Trophoblast cell (in vitro differentiated cells and primary cell): ENCODE measurements at regions not wholly inside any gene's neighbourhood (a gene's known extent, or its start where the extent isn't known, plus 50 kb on each side); places are given as distances from the start of the nearest gene placed in this dataset.

Experiments used
- DNase-seq, 2 donors: peaks; one replicate each; pipeline ENCODE4 v3.0.0-alpha.2; 2016
- H2AFZ ChIP-seq: 2 replicates; pipeline ENCODE4 v1.6.1; 2013; ENCODE audit warnings: low read length, moderate library complexity, mild to moderate bottlenecking; ENCODE audit not compliant: insufficient read depth, poor library complexity
- H2AK5ac ChIP-seq: 2 replicates; pipeline ENCODE4 v1.6.1; 2013; ENCODE audit warnings: mild to moderate bottlenecking, low read length
- H2BK120ac ChIP-seq: 2 replicates; pipeline ENCODE4 v1.6.1; 2013; ENCODE audit warnings: low read length, mild to moderate bottlenecking, moderate library complexity; ENCODE audit not compliant: insufficient read depth, poor library complexity
- H2BK12ac ChIP-seq: 2 replicates; pipeline ENCODE4 v1.6.1; 2013; ENCODE audit warnings: mild to moderate bottlenecking, low read length, moderate library complexity
- H2BK5ac ChIP-seq: 2 replicates; pipeline ENCODE4 v1.6.1; 2013; ENCODE audit warnings: low read length, low read depth, moderate library complexity, mild to moderate bottlenecking; ENCODE audit not compliant: poor library complexity
- H3K14ac ChIP-seq: 2 replicates; pipeline ENCODE4 v1.6.1; 2013; ENCODE audit warnings: mild to moderate bottlenecking, low read length
- H3K18ac ChIP-seq: 2 replicates; pipeline ENCODE4 v1.6.1; 2013; ENCODE audit warnings: mild to moderate bottlenecking, low read length
- H3K23ac ChIP-seq: 2 replicates; pipeline ENCODE4 v1.6.1; 2013; ENCODE audit warnings: low read length
- H3K27ac ChIP-seq: 2 replicates; pipeline ENCODE4 v1.5.1; 2013; ENCODE audit warnings: low read depth, mild to moderate bottlenecking, inconsistent platforms, low read length, moderate library complexity
- H3K27me3 ChIP-seq: 2 replicates; pipeline ENCODE4 v1.6.1; 2013; ENCODE audit warnings: inconsistent platforms, mild to moderate bottlenecking, low read length, moderate library complexity; ENCODE audit not compliant: insufficient read depth
- H3K36me3 ChIP-seq, 2 experiments: 1 replicate in 1 of 2; 2 replicates in 1 of 2; pipeline ENCODE4 v1.6.1; 2013; ENCODE audit warnings: low read length in 2 of 2, mild to moderate bottlenecking in 2 of 2, moderate library complexity in 1 of 2; ENCODE audit not compliant: insufficient read depth in 2 of 2, control insufficient read depth in 1 of 2
- H3K4ac ChIP-seq: 2 replicates; pipeline ENCODE4 v1.6.1; 2013; ENCODE audit warnings: low read depth, mild to moderate bottlenecking, low read length, moderate library complexity
- H3K4me1 ChIP-seq, 2 experiments: 1 replicate in 1 of 2; 2 replicates in 1 of 2; pipeline ENCODE4 v1.6.1; 2013; ENCODE audit warnings: low read length in 2 of 2, mild to moderate bottlenecking in 2 of 2, moderate library complexity in 1 of 2; ENCODE audit not compliant: insufficient read depth in 2 of 2, control insufficient read depth in 1 of 2
- H3K4me2 ChIP-seq: 2 replicates; pipeline ENCODE4 v1.6.1; 2013; ENCODE audit warnings: inconsistent platforms, mild to moderate bottlenecking, low read length, moderate library complexity
- H3K4me3 ChIP-seq: 2 replicates; pipeline ENCODE4 v1.5.1; 2013; ENCODE audit warnings: mild to moderate bottlenecking, low read depth, low read length, inconsistent platforms
- H3K79me1 ChIP-seq: one replicate; pipeline ENCODE4 v1.6.1; 2013; ENCODE audit warnings: low read length
- H3K79me2 ChIP-seq: 2 replicates; pipeline ENCODE4 v1.6.1; 2013; ENCODE audit warnings: low read length, mild to moderate bottlenecking; ENCODE audit not compliant: control insufficient read depth, insufficient read depth, poor library complexity
- H3K9ac ChIP-seq: 2 replicates; pipeline ENCODE4 v1.6.1; 2013; ENCODE audit warnings: mild to moderate bottlenecking, low read length
- H3K9me3 ChIP-seq: 2 replicates; pipeline ENCODE4 v1.6.1; 2013; ENCODE audit warnings: low read depth, mild to moderate bottlenecking, control low read depth, inconsistent platforms, low read length; ENCODE audit not compliant: insufficient read depth
- H4K12ac ChIP-seq: 2 replicates; pipeline ENCODE4 v1.6.1; 2013; ENCODE audit warnings: low read depth, mild to moderate bottlenecking, low read length, moderate library complexity
- H4K8ac ChIP-seq: 2 replicates; pipeline ENCODE4 v1.6.1; 2013; ENCODE audit warnings: low read depth, mild to moderate bottlenecking, low read length, moderate library complexity
- H4K91ac ChIP-seq: one replicate; pipeline ENCODE4 v1.6.1; 2013; ENCODE audit warnings: low read depth, mild to moderate bottlenecking, low read length, moderate library complexity
- WGBS: extraction: QIAGEN DNeasy Blood & Tissue Kit; methylation state at CpG from one replicate; pipeline ENCODE4 v1.1.7; 2013; ENCODE audit warnings: missing lambda C conversion rate; ENCODE audit not compliant: insufficient read length, insufficient coverage; ENCODE audit errors: extremely low coverage; 5-methylcytosine and 5-hydroxymethylcytosine counted together

- no peak overlapping the region for H2BK5ac ChIP-seq
- no peak overlapping the region for H3K4me2 ChIP-seq
- no peak overlapping the region for H3K27ac ChIP-seq
- DNase-seq, result no peak
- H2AK5ac ChIP-seq, result no peak overlapping the region
- no peak overlapping the region for H3K4ac ChIP-seq
- no peak overlapping the region for H4K8ac ChIP-seq
- H3K79me2 ChIP-seq, result no peaks in the 10 kb centered on the region
- no peaks in the 10 kb centered on the region for H3K79me1 ChIP-seq
- H3K27me3 ChIP-seq, result peaks cover 2% of the 10 kb centered on the region
- H3K14ac ChIP-seq, result no peak overlapping the region
- H3K36me3 ChIP-seq, result no peaks in the 10 kb centered on the region
- no peak overlapping the region for H3K9ac ChIP-seq
- H2AFZ ChIP-seq, result no peak overlapping the region
- no CpG with 5 or more reads among the region's 6 CpGs for WGBS
- H4K91ac ChIP-seq, result no peak overlapping the region
- H3K18ac ChIP-seq, result no peak overlapping the region
- H3K4me1 ChIP-seq, result peaks cover 0 to 3% of the 10 kb centered on the region in 2 experiments
- H3K23ac ChIP-seq, result no peak overlapping the region
- no peak overlapping the region for H2BK12ac ChIP-seq
- no peak overlapping the region for H4K12ac ChIP-seq
- H2BK120ac ChIP-seq, result no peak overlapping the region
- peaks cover 2% of the 10 kb centered on the region for H3K9me3 ChIP-seq
- H3K4me3 ChIP-seq, result no peak overlapping the region
These were observed 269.6 kb upstream of the ZMIZ1 start for GRCh38 chr10:78798976-78799730.

DNA sequence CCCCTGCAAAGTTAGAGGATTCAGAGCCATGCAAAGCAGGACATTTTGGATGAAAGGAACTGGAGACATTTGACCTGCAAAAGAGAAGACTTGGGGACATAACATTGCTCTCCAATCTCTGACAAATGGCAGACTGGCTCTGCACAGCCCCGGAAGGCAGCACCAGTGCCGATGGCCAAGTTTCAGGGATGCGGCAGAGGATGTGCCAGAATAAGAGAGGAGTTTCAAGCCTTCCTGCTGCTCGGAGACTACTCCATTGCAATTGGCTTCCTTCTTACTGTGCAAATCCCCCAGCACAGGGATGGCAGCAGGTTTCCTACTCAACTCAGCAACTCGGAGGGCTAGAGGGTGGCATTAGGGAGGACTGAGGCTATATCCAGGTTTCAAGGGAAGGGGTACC lies 268.8 kb upstream of the ZMIZ1 start:
- Histone ChIP-seq H2AFZ (no peak overlapping the region), H3K27me3 (peaks cover 2% of the 10 kb centered on the region), H3K36me3 (no peaks in the 10 kb centered on the region), H3K14ac (no peak overlapping the region), H4K91ac (no peak overlapping the region), H4K12ac (no peak overlapping the region), H3K79me2 (peaks cover 1% of the 10 kb centered on the region), H3K23ac (no peak overlapping the region), H3K4me2 (no peak overlapping the region), H3K9me3 (peaks cover 2% of the 10 kb centered on the region), H3K4me3 (no peak overlapping the region), H3K79me1 (peaks cover 8% of the 10 kb centered on the region), H2BK120ac (no peak overlapping the region), H4K8ac (no peak overlapping the region), H3K18ac (no peak overlapping the region), H3K27ac (no peak overlapping the region), H3K9ac (no peak overlapping the region), H3K4me1 (peaks cover 8 to 10% of the 10 kb centered on the region in 2 experiments), H3K4ac (no peak overlapping the region), H2AK5ac (no peak overlapping the region), H2BK12ac (no peak overlapping the region), H2BK5ac (no peak overlapping the region)
- no CpG with 5 or more reads among the region's 5 CpGs for WGBS
- no peak for DNase-seq

DNA sequence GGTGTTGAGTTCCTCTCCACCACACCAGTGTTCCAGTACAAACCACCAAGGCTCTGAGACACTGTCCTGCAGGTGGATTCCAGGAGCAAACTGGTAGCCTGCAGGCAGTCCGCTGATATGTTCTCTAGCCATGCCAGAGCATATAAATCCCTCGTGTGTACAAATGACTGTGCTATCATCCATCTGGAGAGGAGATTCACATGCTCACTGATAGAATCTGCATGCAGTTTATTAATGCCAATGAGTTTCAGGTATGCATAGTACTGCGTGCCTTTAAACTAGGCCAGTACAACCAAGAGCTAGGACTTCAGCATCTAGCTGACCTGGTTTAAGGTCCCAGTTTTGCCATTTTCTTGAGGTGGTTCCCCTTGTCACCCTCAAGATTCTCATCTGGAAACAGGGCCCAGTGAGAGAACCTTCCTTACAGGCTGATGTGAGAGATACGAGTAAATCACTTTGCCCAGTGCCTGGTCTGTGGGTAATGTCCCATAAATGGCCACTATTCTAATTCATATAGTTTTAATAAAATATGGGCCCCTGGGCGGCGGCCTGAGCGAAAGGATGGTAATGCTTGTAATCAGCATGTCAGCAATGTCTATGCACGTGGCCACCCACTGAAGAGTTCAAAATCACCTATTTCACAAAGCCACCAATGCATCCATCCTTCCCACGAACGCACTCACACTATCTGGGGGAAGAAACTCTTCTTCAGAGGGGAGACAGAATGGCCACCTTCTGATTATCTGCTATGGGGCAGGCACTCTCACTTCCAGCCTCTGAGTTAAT lies 268.0 kb upstream of the ZMIZ1 start:
- no CpG with 5 or more reads among the region's 10 CpGs for WGBS
- H3K79me2 ChIP-seq, result peaks cover 1% of the 10 kb centered on the region
- H3K23ac ChIP-seq, result no peak overlapping the region
- H3K79me1 ChIP-seq, result peaks cover 8% of the 10 kb centered on the region
- H3K36me3 ChIP-seq, result no peaks in the 10 kb centered on the region
- H3K9ac ChIP-seq, result no peak overlapping the region
- H4K12ac ChIP-seq, result no peak overlapping the region
- H3K9me3 ChIP-seq, result peaks cover 2% of the 10 kb centered on the region
- no peak overlapping the region for H2BK5ac ChIP-seq
- peaks cover 2% of the 10 kb centered on the region for H3K27me3 ChIP-seq
- H3K27ac ChIP-seq, result no peak overlapping the region
- H3K18ac ChIP-seq, result no peak overlapping the region
- H2AK5ac ChIP-seq, result no peak overlapping the region
- H4K8ac ChIP-seq, result no peak overlapping the region
- no peak overlapping the region for H2BK120ac ChIP-seq
- H2AFZ ChIP-seq, result no peak overlapping the region
- H3K14ac ChIP-seq, result no peak overlapping the region
- no peak overlapping the region for H3K4me3 ChIP-seq
- peaks cover 8 to 11% of the 10 kb centered on the region in 2 experiments for H3K4me1 ChIP-seq
- no peak overlapping the region for H3K4me2 ChIP-seq
- H2BK12ac ChIP-seq, result no peak overlapping the region
- no peak overlapping the region for H3K4ac ChIP-seq
- H4K91ac ChIP-seq, result no peak overlapping the region
- DNase-seq, result no peak

- Histone ChIP-seq H3K23ac (no peak overlapping the region), H3K79me1 (peaks cover 14% of the 10 kb centered on the region), H4K8ac (no peak overlapping the region), H3K27me3 (peaks cover 2% of the 10 kb centered on the region), H3K36me3 (no peaks in the 10 kb centered on the region), H3K9ac (no peak overlapping the region), H3K4me3 (no peak overlapping the region), H3K79me2 (peaks cover 1% of the 10 kb centered on the region), H3K4me1 (peaks cover 20 to 22% of the 10 kb centered on the region in 2 experiments), H2BK5ac (no peak overlapping the region), H2BK120ac (no peak overlapping the region), H3K9me3 (peaks cover 2% of the 10 kb centered on the region), H3K4me2 (no peak overlapping the region), H2BK12ac (no peak overlapping the region), H3K4ac (no peak overlapping the region), H3K18ac (no peak overlapping the region), H4K12ac (no peak overlapping the region), H3K27ac (no peak overlapping the region), H2AFZ (no peak overlapping the region), H2AK5ac (peak overlapping the region; percentile 1), H4K91ac (no peak overlapping the region), H3K14ac (no peak overlapping the region)
- WGBS, result no CpG with 5 or more reads among the region's 4 CpGs
- DNase-seq, result no peak
These were observed 266.3 kb upstream of the ZMIZ1 start for GRCh38 chr10:78802431-78802830.
